ENCODE measurements at regions not wholly inside any gene's neighbourhood (a gene's known extent, or its start where the extent isn't known, plus 50 kb on each side); places are given as distances from the start of the nearest gene placed in this dataset.

DNA sequence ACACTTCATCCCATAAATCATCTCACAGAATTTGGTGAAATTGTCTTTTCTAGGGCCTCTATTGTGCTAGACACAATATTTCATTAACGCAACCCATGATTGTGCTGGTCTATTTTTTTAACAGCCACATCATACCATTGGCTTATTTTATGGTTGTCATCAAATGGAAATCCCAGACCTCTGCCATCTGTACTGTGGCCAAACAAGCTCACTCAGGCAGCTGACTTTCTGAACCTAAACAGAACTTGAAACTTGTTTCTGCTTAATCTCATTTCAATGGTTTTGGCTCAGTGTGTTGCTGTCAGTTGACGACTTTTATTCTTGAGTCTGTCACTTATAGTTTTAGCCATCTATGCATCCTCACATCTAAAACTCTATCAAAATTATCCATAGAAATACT, 111.8 kb downstream of the HAO1 start:
- TF ChIP-seq, protein P1, sequence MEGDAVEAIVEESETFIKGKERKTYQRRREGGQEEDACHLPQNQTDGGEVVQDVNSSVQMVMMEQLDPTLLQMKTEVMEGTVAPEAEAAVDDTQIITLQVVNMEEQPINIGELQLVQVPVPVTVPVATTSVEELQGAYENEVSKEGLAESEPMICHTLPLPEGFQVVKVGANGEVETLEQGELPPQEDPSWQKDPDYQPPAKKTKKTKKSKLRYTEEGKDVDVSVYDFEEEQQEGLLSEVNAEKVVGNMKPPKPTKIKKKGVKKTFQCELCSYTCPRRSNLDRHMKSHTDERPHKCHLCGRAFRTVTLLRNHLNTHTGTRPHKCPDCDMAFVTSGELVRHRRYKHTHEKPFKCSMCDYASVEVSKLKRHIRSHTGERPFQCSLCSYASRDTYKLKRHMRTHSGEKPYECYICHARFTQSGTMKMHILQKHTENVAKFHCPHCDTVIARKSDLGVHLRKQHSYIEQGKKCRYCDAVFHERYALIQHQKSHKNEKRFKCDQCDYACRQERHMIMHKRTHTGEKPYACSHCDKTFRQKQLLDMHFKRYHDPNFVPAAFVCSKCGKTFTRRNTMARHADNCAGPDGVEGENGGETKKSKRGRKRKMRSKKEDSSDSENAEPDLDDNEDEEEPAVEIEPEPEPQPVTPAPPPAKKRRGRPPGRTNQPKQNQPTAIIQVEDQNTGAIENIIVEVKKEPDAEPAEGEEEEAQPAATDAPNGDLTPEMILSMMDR (IDR thresholded peaks at IDR 0.05; ENCODE audit: low read length) = no peak
- TF ChIP-seq EZH2 (optimal IDR thresholded peaks at IDR 0.05; ENCODE audit: low read depth, low read length) = no peak
